Kidney (tissue), 13 donors: ENCODE measurements at regions not wholly inside any gene's neighbourhood (a gene's known extent, or its start where the extent isn't known, plus 50 kb on each side); places are given as distances from the start of the nearest gene placed in this dataset.
"Not testable (repeated sequence)": the region's sequence is repeated elsewhere in the genome, so short reads cannot be mapped to it uniquely, and the experiment has no call there.

Experiments used
- DNase-seq, 5 donors: peaks; one replicate each; pipeline ENCODE4 v3.0.0-alpha.2; 2013 to 2020
- FAIRE-seq: peaks from 2 replicates; lab custom pipeline; 2012; peaks lifted over from hg19 to GRCh38; lab: Jason Lieb, UNC
- H3K27ac ChIP-seq, 2 donors: one replicate each; pipeline ENCODE4 v1.7.0; 2013; ENCODE audit warnings: low read depth in 2 of 2, low read length in 2 of 2, inconsistent platforms in 1 of 2
- H3K27me3 ChIP-seq: one replicate; pipeline ENCODE4 v1.7.1; 2013; ENCODE audit warnings: low read length, inconsistent platforms; ENCODE audit not compliant: control insufficient read depth, insufficient read depth
- H3K36me3 ChIP-seq, 3 donors: one replicate each; pipeline versions ENCODE4 v1.7.0 to v1.7.1; 2013; ENCODE audit warnings: low read length in 3 of 3, control low read depth in 1 of 3, inconsistent platforms in 1 of 3; ENCODE audit not compliant: insufficient read depth in 3 of 3, control insufficient read depth in 2 of 3
- H3K4me1 ChIP-seq, 3 donors: one replicate each; pipeline versions ENCODE4 v1.7.0 to v1.7.1; 2013; ENCODE audit warnings: low read length in 3 of 3, inconsistent platforms in 1 of 3, low read depth in 1 of 3; ENCODE audit not compliant: control insufficient read depth in 2 of 3, insufficient read depth in 2 of 3
- H3K4me3 ChIP-seq, 3 donors: one replicate each; pipeline versions ENCODE4 v1.7.0 to v1.8.1; 2013; ENCODE audit warnings: low read length in 3 of 3, control low read depth in 1 of 3, inconsistent platforms in 1 of 3
- H3K9ac ChIP-seq, 3 donors: one replicate each; pipeline versions ENCODE4 v1.7.0 to v1.7.1; 2013; ENCODE audit warnings: low read length in 3 of 3, control low read depth in 1 of 3, inconsistent platforms in 1 of 3
- H3K9me3 ChIP-seq, 3 donors: one replicate each; pipeline versions ENCODE4 v1.7.0 to v1.7.1; 2013; ENCODE audit warnings: low read length in 3 of 3, control low read depth in 1 of 3, inconsistent platforms in 1 of 3; ENCODE audit not compliant: control insufficient read depth in 2 of 3, insufficient read depth in 1 of 3
- intact Hi-C: fragments of 100-400 bp; cut with DNase I; formaldehyde crosslinking; loops from one replicate; pipeline ENCODE4 v1.11.1; 2022
- TF ChIP-seq, protein P1 (sequence below): IDR thresholded peaks from 3 replicates; pipeline ENCODE4 v1.5.1; 2012; ENCODE audit warnings: mild to moderate bottlenecking, moderate library complexity, borderline replicate concordance; ENCODE audit not compliant: insufficient read depth; ENCODE audit errors: extremely low read depth
- donor health status: control.
- donor health status: control.
- donor health status: control.
- donor health status: control.
- donor health status: control.
- donor health status: DM: yes; HTN: yes; CAD: no.
- donor health status: Normal renal cell carcinoma (clear cell type).

DNA sequence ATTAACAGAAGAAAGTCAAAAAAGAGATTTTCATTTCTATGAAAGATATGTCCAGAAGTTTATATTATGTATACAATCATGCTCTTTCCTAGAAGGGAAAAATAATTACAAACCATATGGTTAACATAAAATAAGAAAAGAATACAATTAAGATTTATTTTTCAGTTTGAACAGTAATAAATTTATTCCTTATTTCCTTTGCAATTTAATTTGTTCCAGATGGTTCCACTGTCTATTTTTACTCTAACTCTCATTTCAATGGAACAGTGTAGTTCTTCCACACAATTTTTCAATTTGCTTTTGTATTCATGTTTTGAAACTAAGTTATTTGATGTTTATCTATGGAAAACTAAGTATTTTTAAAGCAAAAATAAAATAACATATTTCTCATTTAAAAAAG, 1026.3 kb downstream of the TAF11L14 start:
- intact Hi-C loops = no loop called here
- peak in 1 of 5 donors; percentile 10 for DNase-seq
- Histone ChIP-seq H3K9ac (no peak overlapping the region), H3K36me3 (no peaks in the 10 kb centered on the region), H3K9me3 (no peaks in the 10 kb centered on the region), H3K4me3 (no peak overlapping the region), H3K27me3 (no peaks in the 10 kb centered on the region), H3K4me1 (no peaks in the 10 kb centered on the region), H3K27ac (no peak overlapping the region)
- peak; percentile 60 for FAIRE-seq
- TF ChIP-seq, protein P1, sequence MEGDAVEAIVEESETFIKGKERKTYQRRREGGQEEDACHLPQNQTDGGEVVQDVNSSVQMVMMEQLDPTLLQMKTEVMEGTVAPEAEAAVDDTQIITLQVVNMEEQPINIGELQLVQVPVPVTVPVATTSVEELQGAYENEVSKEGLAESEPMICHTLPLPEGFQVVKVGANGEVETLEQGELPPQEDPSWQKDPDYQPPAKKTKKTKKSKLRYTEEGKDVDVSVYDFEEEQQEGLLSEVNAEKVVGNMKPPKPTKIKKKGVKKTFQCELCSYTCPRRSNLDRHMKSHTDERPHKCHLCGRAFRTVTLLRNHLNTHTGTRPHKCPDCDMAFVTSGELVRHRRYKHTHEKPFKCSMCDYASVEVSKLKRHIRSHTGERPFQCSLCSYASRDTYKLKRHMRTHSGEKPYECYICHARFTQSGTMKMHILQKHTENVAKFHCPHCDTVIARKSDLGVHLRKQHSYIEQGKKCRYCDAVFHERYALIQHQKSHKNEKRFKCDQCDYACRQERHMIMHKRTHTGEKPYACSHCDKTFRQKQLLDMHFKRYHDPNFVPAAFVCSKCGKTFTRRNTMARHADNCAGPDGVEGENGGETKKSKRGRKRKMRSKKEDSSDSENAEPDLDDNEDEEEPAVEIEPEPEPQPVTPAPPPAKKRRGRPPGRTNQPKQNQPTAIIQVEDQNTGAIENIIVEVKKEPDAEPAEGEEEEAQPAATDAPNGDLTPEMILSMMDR = no peak

DNA sequence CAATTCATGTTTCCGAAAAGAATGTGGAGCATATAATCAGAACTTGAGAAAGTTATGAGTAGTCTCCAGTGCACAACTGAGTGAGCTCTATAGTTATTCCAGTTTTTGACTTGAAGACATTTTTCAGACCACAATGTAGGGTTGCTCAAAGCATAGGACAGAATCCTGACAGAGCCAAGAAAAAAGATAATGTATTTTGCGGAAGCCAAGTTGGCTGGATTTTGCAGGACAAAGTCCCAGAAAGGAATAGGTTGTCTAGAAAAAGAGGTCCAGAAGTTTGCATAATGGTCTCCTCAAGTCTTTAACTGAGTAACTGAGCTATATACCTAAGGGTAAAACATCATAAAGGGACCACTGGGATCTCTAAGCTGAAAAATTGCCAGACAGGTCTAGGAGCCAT, 1028.0 kb downstream of the TAF11L14 start:
- FAIRE-seq = no peak
- TF ChIP-seq, protein P1 = no peak

DNA sequence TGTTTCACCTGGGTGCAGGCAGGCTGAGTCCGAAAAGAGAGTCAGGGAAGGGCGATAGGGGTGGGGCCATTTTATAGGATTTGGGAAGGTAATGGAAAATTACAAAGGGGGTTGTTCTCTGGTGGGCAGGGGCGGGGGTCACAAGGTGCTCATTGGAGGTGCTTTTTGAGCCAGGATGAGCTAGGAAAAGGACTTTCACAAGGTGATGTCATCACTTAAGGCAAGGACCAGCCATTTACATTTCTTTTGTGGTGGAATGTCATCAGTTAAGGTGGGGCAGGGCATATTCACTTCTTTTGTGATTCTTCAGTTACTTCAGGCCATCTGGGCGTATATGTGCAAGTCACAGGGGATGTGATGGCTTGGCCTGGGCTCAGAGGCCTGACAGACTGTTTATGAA, 1040.0 kb downstream of the TAF11L14 start:
- H3K27ac ChIP-seq, H3K9me3 ChIP-seq, H3K4me1 ChIP-seq, H3K36me3 ChIP-seq, H3K4me3 ChIP-seq, intact Hi-C loops, FAIRE-seq, H3K9ac ChIP-seq, DNase-seq, H3K27me3 ChIP-seq: not testable (repeated sequence)

More for the DNA sequence above, 1028.0 kb downstream of the TAF11L14 start:
- Histone ChIP-seq H3K36me3 (no peaks in the 10 kb centered on the region), H3K4me3 (no peak overlapping the region), H3K27ac (no peak overlapping the region), H3K9ac (no peak overlapping the region), H3K9me3 (no peaks in the 10 kb centered on the region), H3K27me3 (no peaks in the 10 kb centered on the region), H3K4me1 (no peaks in the 10 kb centered on the region)
- DNase-seq = no peak
- intact Hi-C loops = no loop called here

DNA sequence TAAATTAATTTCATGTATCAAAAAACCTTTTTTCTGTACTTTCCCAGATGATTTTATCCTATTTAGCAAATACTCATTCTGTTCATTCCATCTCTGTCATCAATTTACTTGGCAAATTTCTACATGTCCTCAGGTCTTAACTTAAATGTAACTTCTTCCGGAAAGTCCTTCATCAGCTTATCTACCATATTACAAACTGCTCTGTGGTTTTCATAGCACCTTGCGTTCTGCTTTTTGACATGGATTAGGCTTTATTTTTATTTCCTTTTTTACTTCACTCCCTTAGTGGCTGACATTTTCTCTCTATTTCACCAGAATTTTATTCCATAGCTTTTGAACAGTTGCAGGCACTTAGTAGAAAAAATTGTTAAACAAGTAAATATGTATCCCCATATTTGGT, 1040.8 kb downstream of the TAF11L14 start:
- DNase-seq (no peak), FAIRE-seq (no peak)
- Histone ChIP-seq H3K9me3 (no peaks in the 10 kb centered on the region), H3K4me3 (no peak overlapping the region), H3K4me1 (no peaks in the 10 kb centered on the region), H3K27me3 (no peaks in the 10 kb centered on the region), H3K36me3 (no peaks in the 10 kb centered on the region), H3K9ac (no peak overlapping the region), H3K27ac (no peak overlapping the region)
- intact Hi-C loops = no loop called here
- TF ChIP-seq, protein P1 = no peak
